ENCODE measurements at regions not wholly inside any gene's neighbourhood (a gene's known extent, or its start where the extent isn't known, plus 50 kb on each side); places are given as distances from the start of the nearest gene placed in this dataset.

DNA sequence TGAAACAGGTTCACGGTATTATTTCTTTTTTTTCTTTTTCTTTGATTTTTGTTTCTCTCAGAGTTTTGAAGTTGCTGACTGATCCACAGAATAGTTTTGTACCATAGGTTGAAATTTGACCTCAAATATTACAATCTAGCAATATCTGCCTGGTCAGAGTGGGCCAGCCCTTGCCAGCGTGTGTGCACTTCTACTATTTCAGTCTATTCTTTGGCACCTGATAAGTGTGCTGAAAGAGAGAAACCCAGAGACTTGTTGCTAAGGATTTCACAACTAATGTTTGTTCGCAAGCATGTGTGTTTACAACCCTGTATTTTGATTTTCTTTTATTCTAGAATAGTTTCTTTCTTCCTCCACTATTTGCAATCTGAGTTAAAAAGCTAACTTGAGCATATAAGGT is 1125.2 kb upstream of the CNTN5 start:
- TF ChIP-seq, protein P1, sequence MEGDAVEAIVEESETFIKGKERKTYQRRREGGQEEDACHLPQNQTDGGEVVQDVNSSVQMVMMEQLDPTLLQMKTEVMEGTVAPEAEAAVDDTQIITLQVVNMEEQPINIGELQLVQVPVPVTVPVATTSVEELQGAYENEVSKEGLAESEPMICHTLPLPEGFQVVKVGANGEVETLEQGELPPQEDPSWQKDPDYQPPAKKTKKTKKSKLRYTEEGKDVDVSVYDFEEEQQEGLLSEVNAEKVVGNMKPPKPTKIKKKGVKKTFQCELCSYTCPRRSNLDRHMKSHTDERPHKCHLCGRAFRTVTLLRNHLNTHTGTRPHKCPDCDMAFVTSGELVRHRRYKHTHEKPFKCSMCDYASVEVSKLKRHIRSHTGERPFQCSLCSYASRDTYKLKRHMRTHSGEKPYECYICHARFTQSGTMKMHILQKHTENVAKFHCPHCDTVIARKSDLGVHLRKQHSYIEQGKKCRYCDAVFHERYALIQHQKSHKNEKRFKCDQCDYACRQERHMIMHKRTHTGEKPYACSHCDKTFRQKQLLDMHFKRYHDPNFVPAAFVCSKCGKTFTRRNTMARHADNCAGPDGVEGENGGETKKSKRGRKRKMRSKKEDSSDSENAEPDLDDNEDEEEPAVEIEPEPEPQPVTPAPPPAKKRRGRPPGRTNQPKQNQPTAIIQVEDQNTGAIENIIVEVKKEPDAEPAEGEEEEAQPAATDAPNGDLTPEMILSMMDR (IDR thresholded peaks at IDR 0.05; ENCODE audit: low read depth, low read length) = no peak
- TF ChIP-seq POLR2A (IDR thresholded peaks at IDR 0.05; ENCODE audit: extremely low read depth, insufficient read length) = no peak
- TF ChIP-seq, protein P2, sequence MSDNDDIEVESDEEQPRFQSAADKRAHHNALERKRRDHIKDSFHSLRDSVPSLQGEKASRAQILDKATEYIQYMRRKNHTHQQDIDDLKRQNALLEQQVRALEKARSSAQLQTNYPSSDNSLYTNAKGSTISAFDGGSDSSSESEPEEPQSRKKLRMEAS (IDR thresholded peaks at IDR 0.05; ENCODE audit: low read depth, low read length) = no peak
- TF ChIP-seq MYC (IDR thresholded peaks at IDR 0.05; ENCODE audit: low read depth, low read length) = no peak

Measured in NB4 (cell line).